GM21381 (cell line): ENCODE measurements at regions not wholly inside any gene's neighbourhood (a gene's known extent, or its start where the extent isn't known, plus 50 kb on each side); places are given as distances from the start of the nearest gene placed in this dataset.
"Not testable (repeated sequence)": the region's sequence is repeated elsewhere in the genome, so short reads cannot be mapped to it uniquely, and the experiment has no call there.

Experiments
- ATAC-seq: cut with Tn5 transposase; IDR thresholded peaks from one replicate; pipeline ENCODE4 v1.9.1; 2021; ENCODE audit warnings: mild to moderate bottlenecking, moderate library complexity; ENCODE audit not compliant: unreplicated experiment

GRCh38 chr15:62362608-62363007, 197.5 kb upstream of the C2CD4B start:
- no peak for ATAC-seq

GRCh38 chr15:62363913-62364312, 198.8 kb upstream of the C2CD4B start:
- no peak for ATAC-seq

DNA sequence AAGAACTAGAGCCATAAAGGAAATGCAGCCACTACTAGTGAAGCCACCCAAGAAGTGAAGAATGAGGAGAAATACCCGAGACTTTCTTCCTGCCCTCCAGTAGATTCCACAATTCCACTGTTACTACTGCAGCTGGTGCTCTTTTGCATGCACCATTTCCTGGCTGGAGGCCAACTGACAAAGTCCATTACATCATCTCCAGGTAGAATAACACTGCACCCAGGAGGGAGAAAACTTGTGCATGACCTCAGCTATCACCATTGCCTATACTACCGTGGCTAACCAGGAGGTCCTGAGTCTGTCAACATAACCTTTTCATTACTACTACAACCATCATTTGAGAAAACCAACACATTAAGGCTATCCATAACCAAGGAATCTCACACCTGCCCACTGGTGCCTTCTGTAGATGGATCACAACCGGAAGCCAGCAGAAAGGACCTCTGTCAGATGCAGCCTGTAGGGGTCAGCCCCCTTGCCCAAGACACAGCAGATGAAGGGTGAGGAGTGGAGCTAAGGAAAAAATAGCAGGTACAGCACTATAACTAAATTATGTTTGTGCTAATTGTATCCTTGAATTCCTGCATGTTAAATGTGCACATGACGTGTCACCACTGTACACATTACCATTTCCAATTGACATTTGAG, 200.8 kb upstream of the C2CD4B start:
- no peak for ATAC-seq

GRCh38 chr15:62369454-62369853, 204.4 kb upstream of the C2CD4B start:
- ATAC-seq, result no peak

- not testable (repeated sequence) for ATAC-seq
Observed at GRCh38 chr15:62371683-62372082, 206.6 kb upstream of the C2CD4B start.

DNA sequence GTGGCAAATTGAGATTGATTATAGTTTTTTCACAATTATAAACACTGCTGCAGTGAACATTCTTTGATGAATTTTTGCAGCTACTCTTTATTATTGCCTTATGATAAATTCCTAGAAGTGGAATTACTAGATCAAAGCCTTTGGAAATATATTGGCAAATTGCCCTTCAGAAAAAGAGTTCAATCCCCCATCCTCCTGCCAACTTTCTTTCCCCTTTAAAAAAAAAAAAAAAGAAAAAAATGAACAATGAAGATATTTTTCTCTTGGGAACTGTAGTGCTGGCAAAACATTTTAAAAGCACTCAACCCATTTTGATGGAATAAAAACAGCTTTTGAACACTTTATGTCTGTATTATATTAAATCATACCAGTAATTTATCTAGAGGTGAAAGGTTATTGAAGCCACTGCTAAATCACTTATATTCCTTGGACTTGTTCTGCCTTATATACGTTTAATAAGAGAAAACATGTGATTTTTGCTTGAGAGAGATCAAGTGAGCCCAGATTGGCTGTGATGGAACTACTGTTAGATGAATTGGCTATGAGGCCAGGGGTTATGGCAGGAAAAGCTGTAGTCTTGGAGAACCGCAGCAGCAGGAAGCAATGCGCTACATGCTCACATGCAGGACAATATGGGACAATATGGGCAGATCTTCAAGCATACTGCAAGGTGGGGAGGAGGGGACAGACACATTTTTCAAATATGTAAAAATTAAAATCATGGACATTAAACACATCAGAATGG, 212.8 kb upstream of the C2CD4B start:
- no peak for ATAC-seq

- ATAC-seq, result no peak
Observed at GRCh38 chr15:62378772-62379498, 213.8 kb upstream of the C2CD4B start.

DNA sequence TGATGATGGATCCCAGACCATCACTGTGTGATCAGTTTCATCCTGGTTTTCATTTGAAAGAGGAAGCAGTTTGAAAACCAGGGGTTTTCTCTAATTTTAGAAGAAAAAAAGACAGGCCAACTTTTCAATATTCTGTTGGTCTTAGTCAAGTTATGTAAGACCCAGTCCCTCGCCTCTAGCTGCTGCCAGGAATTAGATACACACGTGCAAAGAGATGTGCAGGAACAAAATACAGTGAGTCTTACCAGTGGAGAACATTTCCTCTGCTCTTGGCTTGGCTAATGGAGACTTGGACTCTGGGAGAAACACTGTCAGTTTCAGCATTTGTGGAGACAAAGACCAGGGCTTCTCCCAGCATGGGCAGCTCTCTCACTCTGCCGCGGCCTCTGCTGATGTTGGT, 214.9 kb upstream of the C2CD4B start:
- no peak for ATAC-seq

DNA sequence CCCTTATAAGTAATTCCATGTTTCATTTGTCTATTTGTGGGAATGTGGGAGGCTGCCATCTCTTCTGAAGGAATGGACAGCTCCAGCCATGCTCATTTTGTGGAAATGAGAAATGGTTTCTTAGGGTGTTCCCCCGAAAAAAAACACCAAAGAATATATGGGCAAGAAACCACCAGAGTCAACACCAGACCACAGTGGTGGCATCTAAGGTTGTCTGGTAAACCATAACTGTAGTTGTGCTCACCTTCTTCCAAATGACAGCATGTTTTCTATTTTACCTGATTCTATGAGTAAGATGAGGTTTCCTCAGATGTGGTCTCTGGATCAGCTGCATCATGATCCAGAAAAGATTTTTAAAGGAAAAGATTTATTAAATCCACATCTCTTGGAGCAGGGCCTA, 217.0 kb upstream of the C2CD4B start:
- no peak for ATAC-seq

- ATAC-seq, result peak; percentile 89
Observed at GRCh38 chr15:62389885-62390790, 225.1 kb upstream of the C2CD4B start, which contains the start of gene TLN2. Gene TLN2 (plus strand): TSS chr15:62390550.

- peak; percentile 26 for ATAC-seq
Observed at GRCh38 chr15:62390791-62391640, 225.9 kb upstream of the C2CD4B start.

DNA sequence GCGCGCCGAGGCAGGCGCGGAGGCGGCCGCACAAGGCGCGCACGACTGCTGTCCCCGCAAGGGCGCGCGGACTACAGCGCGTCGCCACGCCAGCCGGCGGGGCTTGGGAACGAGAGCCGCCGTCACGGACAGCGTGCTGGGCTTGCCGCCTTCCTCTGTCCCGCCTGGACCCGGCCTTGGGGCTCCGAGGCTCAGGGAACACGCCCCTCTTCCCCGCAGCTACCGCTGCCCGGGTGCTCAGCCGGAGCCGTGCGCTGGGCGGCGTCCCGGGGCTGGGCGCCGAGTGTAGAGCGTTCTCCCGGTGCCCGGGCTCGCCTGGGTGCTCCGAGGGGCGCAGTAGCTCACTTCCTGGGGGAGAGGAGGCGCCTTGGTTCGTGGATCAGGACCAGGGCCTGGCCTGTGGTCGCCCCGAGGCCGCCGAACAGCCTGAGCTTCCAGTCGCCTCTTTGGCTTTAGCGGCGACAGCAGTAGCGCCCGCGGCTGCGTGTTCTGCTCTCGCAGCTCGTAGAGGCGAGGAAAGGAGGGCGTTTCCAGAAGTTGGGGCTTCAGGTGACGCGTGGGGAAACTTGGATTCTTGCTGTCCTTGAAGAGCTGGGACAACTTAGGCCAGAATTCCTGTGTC, 226.7 kb upstream of the C2CD4B start:
- ATAC-seq, result no peak

DNA sequence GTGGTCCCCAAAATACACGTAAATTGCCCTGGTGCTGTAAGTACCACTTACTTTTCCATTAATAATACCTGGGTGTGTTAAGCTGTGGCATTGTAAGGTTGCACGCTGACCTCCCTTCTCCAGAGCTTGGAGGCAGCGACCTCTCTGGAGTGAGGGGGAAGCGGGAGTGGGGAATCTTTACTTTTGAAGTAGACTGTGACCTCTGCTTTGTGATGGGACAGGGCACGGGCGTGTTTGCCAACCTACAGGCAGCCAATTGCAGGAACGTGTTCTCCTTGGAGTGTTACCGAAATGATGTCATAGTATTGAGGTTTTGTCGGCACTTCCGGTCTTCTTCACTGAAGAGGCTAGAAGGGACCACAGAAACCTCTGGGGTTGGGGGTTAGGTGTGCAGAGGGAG, 227.3 kb upstream of the C2CD4B start:
- ATAC-seq, result no peak

DNA sequence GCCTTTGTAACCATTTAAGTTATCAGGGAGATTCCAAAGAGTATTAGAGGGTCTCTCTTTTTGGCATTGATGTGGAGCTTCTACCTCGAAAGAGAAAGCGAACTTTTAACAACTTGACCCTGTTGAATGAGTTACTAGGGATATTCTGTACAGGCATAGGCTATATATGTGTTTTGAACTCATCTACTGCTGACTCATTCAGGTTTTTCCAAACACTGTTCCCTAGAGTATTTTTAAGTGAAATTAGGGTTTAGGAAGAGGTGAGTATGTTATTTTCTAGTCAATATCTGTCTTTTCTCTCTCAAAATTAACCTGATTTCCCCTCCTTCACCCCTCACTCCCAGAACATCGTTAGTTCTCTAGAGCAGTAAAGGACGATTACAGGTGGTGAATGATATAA, 228.1 kb upstream of the C2CD4B start:
- no peak for ATAC-seq

GRCh38 chr15:62394079-62394478, 229.0 kb upstream of the C2CD4B start:
- ATAC-seq, result no peak

- no peak for ATAC-seq
Observed at GRCh38 chr15:62400778-62401177, 235.7 kb upstream of the C2CD4B start.

DNA sequence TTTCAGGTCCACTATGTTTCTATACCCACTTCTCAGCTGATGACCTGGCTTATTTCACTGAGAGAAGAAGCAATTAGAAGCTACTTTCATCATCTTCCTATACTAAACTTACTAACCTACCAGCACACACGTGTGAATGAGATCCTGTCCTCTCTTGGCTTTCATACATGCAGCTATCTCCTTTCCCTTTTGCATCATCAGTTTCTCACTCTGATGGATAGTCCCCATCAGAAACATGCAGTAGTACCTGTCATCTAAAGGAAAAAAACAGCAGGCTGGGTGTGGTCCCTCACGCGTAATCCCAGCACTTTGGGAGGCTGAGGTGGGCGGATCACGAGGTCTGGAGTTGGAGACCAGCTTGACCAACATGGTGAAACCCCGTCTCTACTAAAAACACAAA, 237.6 kb upstream of the C2CD4B start:
- ATAC-seq, result no peak

- no peak for ATAC-seq
Observed at GRCh38 chr15:62403164-62403809, 238.2 kb upstream of the C2CD4B start.
